GM10248 (cell line): ENCODE measurements at regions not wholly inside any gene's neighbourhood (a gene's known extent, or its start where the extent isn't known, plus 50 kb on each side); places are given as distances from the start of the nearest gene placed in this dataset.
A peak's percentile ranks its signal among the peaks of the same experiment; 100 is the strongest.
"Not testable (repeated sequence)": the region's sequence is repeated elsewhere in the genome, so short reads cannot be mapped to it uniquely, and the experiment has no call there.

Experiments
- CTCF ChIA-PET: fragments of 300-600 bp; sonication (Branson Sonifier 250); formaldehyde crosslinking; extraction: SDS; loops from one replicate; lab custom pipeline; 2021; ENCODE audit warnings: antibody characterized with exemption; lab: Yijun Ruan, JAX
- POLR2A ChIA-PET: fragments of 350-650 bp; sonication (Branson Sonifier 250); formaldehyde crosslinking; extraction: SDS; loops from one replicate; lab custom pipeline; 2020; ENCODE audit warnings: antibody characterized with exemption; lab: Yijun Ruan, JAX
- DNase-seq: peaks from one replicate; pipeline ENCODE4 v3.0.0; 2012; ENCODE audit errors: extremely low spot score
- CTCF ChIP-seq: IDR thresholded peaks from 2 replicates; pipeline ENCODE4 v1.5.1; 2012; ENCODE audit warnings: mild to moderate bottlenecking, low read depth; ENCODE audit errors: extremely low read depth, missing control alignments, control extremely low read depth

GRCh38 chr14:105879503-105879866 is 353.1 kb downstream of the TMEM121 start:
- ChIA-PET POLR2A (no interaction called here), CTCF (no interaction called here)
- no peak for TF ChIP-seq CTCF
- no peak for DNase-seq

GRCh38 chr14:105879867-105880561 is 353.6 kb downstream of the TMEM121 start:
- DNase-seq, result no peak

GRCh38 chr14:105880616-105881015 is 354.2 kb downstream of the TMEM121 start:
- ChIA-PET CTCF (no interaction called here), POLR2A (no interaction called here)
- no peak for DNase-seq
- TF ChIP-seq CTCF, result no peak

More at GRCh38 chr14:105879867-105880561, 353.6 kb downstream of the TMEM121 start:
- POLR2A ChIA-PET, result no interaction called here
- TF ChIP-seq CTCF, result no peak
- CTCF ChIA-PET, result no interaction called here

GRCh38 chr14:105881021-105881930 is 354.9 kb downstream of the TMEM121 start:
- peak; percentile 0 for DNase-seq
- ChIA-PET CTCF (no interaction called here), POLR2A (no interaction called here)
- TF ChIP-seq CTCF, result no peak

GRCh38 chr14:105882011-105882410 is 355.6 kb downstream of the TMEM121 start:
- CTCF ChIA-PET, POLR2A ChIA-PET: not testable (repeated sequence)
- peak; percentile 0 for DNase-seq

GRCh38 chr14:105882626-105883025 is 356.2 kb downstream of the TMEM121 start:
- CTCF ChIA-PET, result interaction anchor here (1.6 kb wide), 1 partner anchor 123 kb away, joined by 3 read pairs; no protein-coding TSS in a partner anchor
- DNase-seq, result peak; percentile 5

More at GRCh38 chr14:105882626-105883025, 356.2 kb downstream of the TMEM121 start:
- POLR2A ChIA-PET, result no interaction called here
- no peak for TF ChIP-seq CTCF
